PC-3 (cell line): ENCODE measurements at regions not wholly inside any gene's neighbourhood (a gene's known extent, or its start where the extent isn't known, plus 50 kb on each side); places are given as distances from the start of the nearest gene placed in this dataset.

Experiments
- ATAC-seq: fragments of 200-7000 bp; cut with Tn5 transposase; 2 replicates; pipeline ENCODE4 v1.9.1; 2020; ENCODE audit warnings: mild to moderate bottlenecking, moderate library complexity
- BruUV-seq: library from RNA; stranded (reverse); fragments of 400-500 nt; replicated peaks from 2 replicates; lab custom pipeline; 2021; lab: Mats Ljungman, UMichigan
- CTCF ChIA-PET: fragments of 300-600 bp; sonication (Branson Sonifier 250); formaldehyde crosslinking; loops from one replicate; lab custom pipeline; 2022; ENCODE audit warnings: antibody characterized with exemption; lab: Charles Lee
- POLR2A ChIA-PET: fragments of 300-600 bp; sonication (Branson Sonifier 250); formaldehyde crosslinking; loops from one replicate; lab custom pipeline; 2022; ENCODE audit warnings: antibody characterized with exemption; ENCODE audit not compliant: unreplicated experiment; lab: Charles Lee
- DNase-seq: peaks from one replicate; pipeline ENCODE4 v3.0.0-alpha.2; 2015
- H2AFZ ChIP-seq: fragments of 300-600 bp; sonication (generic); 2 replicates; pipeline ENCODE4 v1.6.0; 2016; ENCODE audit warnings: antibody characterized with exemption, low read length
- H3F3A ChIP-seq: fragments of 300-600 bp; sonication (generic); one replicate; pipeline ENCODE4 v1.6.0; 2017; ENCODE audit warnings: antibody characterized with exemption, low read length, control low read depth, mild to moderate bottlenecking; ENCODE audit not compliant: unreplicated experiment
- H3K27ac ChIP-seq: fragments of 300-600 bp; sonication (generic); 2 replicates; pipeline ENCODE4 v1.5.1; 2016; ENCODE audit warnings: mild to moderate bottlenecking, low read length
- H3K27me3 ChIP-seq: fragments of 300-600 bp; sonication (generic); 2 replicates; pipeline ENCODE4 v1.6.1; 2016; ENCODE audit warnings: low read length, mixed read lengths
- H3K36me3 ChIP-seq: fragments of 300-600 bp; sonication (generic); 2 replicates; pipeline ENCODE4 v1.6.1; 2016; ENCODE audit warnings: low read depth, mixed run types, low read length, mixed read lengths
- H3K4me1 ChIP-seq: fragments of 300-600 bp; sonication (generic); 2 replicates; pipeline ENCODE4 v1.5.1; 2016; ENCODE audit warnings: low read length; ENCODE audit not compliant: insufficient read depth
- H3K4me2 ChIP-seq: fragments of 300-600 bp; sonication (generic); 2 replicates; pipeline ENCODE4 v1.6.0; 2016; ENCODE audit warnings: low read length
- H3K4me3 ChIP-seq: fragments of 300-600 bp; sonication (generic); 2 replicates; pipeline ENCODE4 v1.5.1; 2016; ENCODE audit warnings: mild to moderate bottlenecking, low read length, mixed read lengths
- H3K79me2 ChIP-seq: fragments of 300-600 bp; sonication (generic); 2 replicates; pipeline ENCODE4 v1.6.1; 2017; ENCODE audit warnings: low read length, mixed read lengths
- H3K9ac ChIP-seq: fragments of 300-600 bp; sonication (generic); 2 replicates; pipeline ENCODE4 v1.6.0; 2016; ENCODE audit warnings: mild to moderate bottlenecking, low read length
- H3K9me2 ChIP-seq: fragments of 300-600 bp; sonication (generic); replicated peaks from 2 replicates; pipeline ENCODE4 v1.6.1; 2016; ENCODE audit warnings: mixed run types, low read length, mixed read lengths
- H3K9me3 ChIP-seq: fragments of 300-600 bp; sonication (generic); 2 replicates; pipeline ENCODE4 v1.6.1; 2016; ENCODE audit warnings: low read length, mixed read lengths
- H4K20me1 ChIP-seq: fragments of 300-600 bp; sonication (generic); 2 replicates; pipeline ENCODE4 v1.6.1; 2016; ENCODE audit warnings: low read length, mixed read lengths
- EZH2 ChIP-seq: fragments of 300-600 bp; sonication (generic); IDR thresholded peaks from one replicate; pipeline ENCODE4 v1.6.1; 2017; ENCODE audit warnings: antibody characterized with exemption, mild to moderate bottlenecking, low read length; ENCODE audit not compliant: unreplicated experiment
- EZH2phosphoT487 ChIP-seq: fragments of 300-600 bp; sonication (generic); IDR thresholded peaks from 2 replicates; pipeline ENCODE4 v1.6.1; 2018; ENCODE audit warnings: mild to moderate bottlenecking, antibody characterized with exemption, low read length, borderline replicate concordance
- intact Hi-C: fragments of 100-400 bp; cut with micrococcal nuclease; formaldehyde crosslinking; loops from 2 replicates; pipeline ENCODE4 v1.9.0; 2023
- TF ChIP-seq, protein P1 (sequence below): fragments of 300-600 bp; sonication (generic); conservative IDR thresholded peaks from 2 replicates; pipeline ENCODE4 v1.5.1; 2017; ENCODE audit warnings: antibody characterized with exemption, low read depth, mild to moderate bottlenecking, low read length

DNA sequence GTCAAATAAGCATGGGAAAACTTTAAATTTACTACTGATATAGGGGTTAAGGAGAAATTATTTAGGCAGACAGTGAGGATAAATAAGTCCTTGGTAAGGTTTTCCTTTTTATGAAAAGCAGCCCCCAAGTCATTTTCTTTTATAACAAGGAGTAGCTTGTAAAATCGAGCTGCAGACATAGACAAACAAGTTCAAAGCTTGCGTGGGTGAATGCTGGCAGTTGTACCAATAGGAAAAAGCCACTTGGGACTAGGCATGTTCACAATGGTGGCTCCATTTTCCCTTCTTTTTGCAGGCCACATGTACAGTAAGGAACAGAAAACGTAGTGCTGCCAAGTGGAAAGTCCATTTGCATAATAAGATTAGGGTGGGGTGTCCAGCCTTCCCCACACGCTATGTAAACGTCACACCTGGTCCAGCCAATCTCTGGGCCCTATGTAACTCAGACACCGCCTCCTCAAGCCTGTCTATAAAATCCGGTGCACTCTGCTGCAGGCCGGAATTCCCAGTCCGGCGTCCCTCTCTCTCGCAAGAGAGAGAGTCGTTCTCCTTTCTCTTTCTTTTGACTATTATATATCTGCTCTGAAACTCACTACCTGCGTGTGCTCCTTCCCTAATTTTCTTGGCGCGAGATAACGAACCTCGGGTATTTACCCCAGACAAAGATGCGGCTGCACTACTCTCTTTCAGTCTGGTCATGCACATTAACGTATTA lies 217.1 kb upstream of the MAN1A1 start:
- ATAC-seq (no peak), DNase-seq (no peak)
- Histone ChIP-seq H3K4me1 (no peaks in the 10 kb centered on the region), H3F3A (no peaks in the 10 kb centered on the region), H4K20me1 (no peaks in the 10 kb centered on the region), H3K4me3 (no peak overlapping the region), H3K4me2 (no peak overlapping the region), H3K27ac (no peak overlapping the region), H3K79me2 (no peaks in the 10 kb centered on the region), H3K9ac (no peak overlapping the region), H3K9me2 (no peaks in the 10 kb centered on the region), H3K36me3 (no peaks in the 10 kb centered on the region), H3K9me3 (no peaks in the 10 kb centered on the region), H3K27me3 (no peaks in the 10 kb centered on the region), H2AFZ (no peak overlapping the region)
- ChIA-PET POLR2A (no interaction called here), CTCF (no interaction called here)
- intact Hi-C loops, result no loop called here
- no peak for TF ChIP-seq EZH2
- no peak for TF ChIP-seq EZH2phosphoT487
- TF ChIP-seq, protein P1, sequence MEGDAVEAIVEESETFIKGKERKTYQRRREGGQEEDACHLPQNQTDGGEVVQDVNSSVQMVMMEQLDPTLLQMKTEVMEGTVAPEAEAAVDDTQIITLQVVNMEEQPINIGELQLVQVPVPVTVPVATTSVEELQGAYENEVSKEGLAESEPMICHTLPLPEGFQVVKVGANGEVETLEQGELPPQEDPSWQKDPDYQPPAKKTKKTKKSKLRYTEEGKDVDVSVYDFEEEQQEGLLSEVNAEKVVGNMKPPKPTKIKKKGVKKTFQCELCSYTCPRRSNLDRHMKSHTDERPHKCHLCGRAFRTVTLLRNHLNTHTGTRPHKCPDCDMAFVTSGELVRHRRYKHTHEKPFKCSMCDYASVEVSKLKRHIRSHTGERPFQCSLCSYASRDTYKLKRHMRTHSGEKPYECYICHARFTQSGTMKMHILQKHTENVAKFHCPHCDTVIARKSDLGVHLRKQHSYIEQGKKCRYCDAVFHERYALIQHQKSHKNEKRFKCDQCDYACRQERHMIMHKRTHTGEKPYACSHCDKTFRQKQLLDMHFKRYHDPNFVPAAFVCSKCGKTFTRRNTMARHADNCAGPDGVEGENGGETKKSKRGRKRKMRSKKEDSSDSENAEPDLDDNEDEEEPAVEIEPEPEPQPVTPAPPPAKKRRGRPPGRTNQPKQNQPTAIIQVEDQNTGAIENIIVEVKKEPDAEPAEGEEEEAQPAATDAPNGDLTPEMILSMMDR, result no peak
- no TSS peak for BruUV-seq

DNA sequence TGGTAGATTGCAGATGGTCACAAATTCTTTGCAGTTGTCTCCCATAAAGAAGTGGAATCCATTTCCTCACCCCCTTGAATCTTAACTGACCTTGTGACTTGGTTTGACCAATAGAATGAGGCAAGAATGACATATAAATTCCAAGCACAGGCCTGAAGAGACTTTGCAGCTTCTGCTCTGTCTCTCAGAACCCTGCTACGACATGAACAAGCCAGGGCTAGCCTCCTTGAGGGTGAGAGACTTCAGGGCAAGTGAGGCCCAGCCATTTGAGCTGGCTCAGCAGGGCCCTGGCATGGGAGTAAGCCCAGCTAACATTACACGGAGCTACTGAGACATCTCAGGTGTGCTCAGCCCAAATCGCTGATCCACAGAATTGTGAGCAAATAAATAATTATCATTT lies 216.3 kb upstream of the MAN1A1 start:
- ATAC-seq, result no peak
- H3K4me2 ChIP-seq, result no peak overlapping the region
- CTCF ChIA-PET, result no interaction called here
- H3K9me2 ChIP-seq, result no peaks in the 10 kb centered on the region
- H3K9ac ChIP-seq, result no peak overlapping the region
- H3K79me2 ChIP-seq, result no peaks in the 10 kb centered on the region
- POLR2A ChIA-PET, result no interaction called here
- no peaks in the 10 kb centered on the region for H3K27me3 ChIP-seq
- H3K4me1 ChIP-seq, result no peaks in the 10 kb centered on the region
- no peak for TF ChIP-seq EZH2
- TF ChIP-seq EZH2phosphoT487, result no peak
- TF ChIP-seq, protein P1, result no peak
- H3K36me3 ChIP-seq, result no peaks in the 10 kb centered on the region
- no peaks in the 10 kb centered on the region for H3F3A ChIP-seq
- no peaks in the 10 kb centered on the region for H4K20me1 ChIP-seq
- no peak overlapping the region for H3K27ac ChIP-seq
- H2AFZ ChIP-seq, result no peak overlapping the region
- no TSS peak for BruUV-seq
- intact Hi-C loops, result no loop called here
- no peak overlapping the region for H3K4me3 ChIP-seq
- no peak for DNase-seq
- no peaks in the 10 kb centered on the region for H3K9me3 ChIP-seq

DNA sequence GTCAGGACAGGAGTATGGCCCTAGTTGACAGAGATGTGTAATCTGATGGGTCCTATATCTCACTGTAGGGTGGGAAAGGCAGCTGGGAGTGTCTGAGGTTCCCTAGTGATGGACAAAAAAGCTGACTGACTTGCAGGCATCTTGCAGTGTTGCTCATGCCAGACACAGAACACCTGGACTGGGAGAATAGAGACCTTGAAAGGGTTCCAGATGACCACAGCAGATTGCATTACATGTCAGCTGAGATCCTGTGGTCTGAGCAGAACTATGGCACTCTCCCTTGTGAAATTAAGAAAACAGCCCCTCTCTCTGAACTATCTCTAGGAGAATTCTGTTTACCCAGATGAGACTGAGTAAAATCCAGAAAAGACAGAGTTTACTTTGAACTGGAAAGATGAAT lies 212.6 kb upstream of the MAN1A1 start:
- BruUV-seq, result no TSS peak
- CTCF ChIA-PET, result no interaction called here
- no peak overlapping the region for H3K4me3 ChIP-seq
- no peaks in the 10 kb centered on the region for H3F3A ChIP-seq
- POLR2A ChIA-PET, result no interaction called here
- no peak for DNase-seq
- H3K9me3 ChIP-seq, result no peaks in the 10 kb centered on the region
- H3K9me2 ChIP-seq, result no peaks in the 10 kb centered on the region
- no peaks in the 10 kb centered on the region for H3K79me2 ChIP-seq
- TF ChIP-seq EZH2 (no peak), EZH2phosphoT487 (no peak)
- TF ChIP-seq, protein P1, result no peak
- no peaks in the 10 kb centered on the region for H3K36me3 ChIP-seq
- no peaks in the 10 kb centered on the region for H3K27me3 ChIP-seq
- intact Hi-C loops, result no loop called here
- H3K27ac ChIP-seq, result no peak overlapping the region
- H2AFZ ChIP-seq, result no peak overlapping the region
- no peak overlapping the region for H3K4me2 ChIP-seq
- no peaks in the 10 kb centered on the region for H3K4me1 ChIP-seq
- no peaks in the 10 kb centered on the region for H4K20me1 ChIP-seq
- no peak overlapping the region for H3K9ac ChIP-seq
- ATAC-seq, result no peak
